HG03045 (cell line): ENCODE measurements at regions not wholly inside any gene's neighbourhood (a gene's known extent, or its start where the extent isn't known, plus 50 kb on each side); places are given as distances from the start of the nearest gene placed in this dataset.
A peak's percentile ranks its signal among the peaks of the same experiment; 100 is the strongest.
"Not testable (repeated sequence)": the region's sequence is repeated elsewhere in the genome, so short reads cannot be mapped to it uniquely, and the experiment has no call there.

ENCODE experiments used
- ATAC-seq: cut with Tn5 transposase; IDR thresholded peaks from one replicate; pipeline ENCODE4 v1.9.1; 2021; ENCODE audit warnings: mild to moderate bottlenecking, moderate library complexity; ENCODE audit not compliant: unreplicated experiment

- no peak for ATAC-seq
These were observed 164.6 kb downstream of the OR2B2 start for GRCh38 chr6:27747637-27748036.

DNA sequence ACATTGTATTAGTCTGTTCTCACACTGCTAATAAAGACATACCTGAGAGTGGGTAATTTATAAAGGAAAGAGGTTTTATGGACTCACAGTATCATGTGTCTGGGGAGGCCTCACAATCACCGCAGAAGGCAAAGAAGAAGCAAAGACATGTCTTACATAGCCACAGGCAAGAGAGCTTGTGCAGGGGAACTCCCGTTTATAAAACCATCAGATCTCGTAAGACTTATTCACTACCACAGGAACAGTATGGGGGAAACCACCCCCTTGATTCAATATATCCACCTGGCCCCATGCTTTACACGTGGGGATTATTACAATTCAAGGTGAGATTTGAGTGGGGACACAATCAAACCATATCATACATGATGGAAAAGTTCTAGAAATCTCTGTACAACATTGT is 165.3 kb downstream of the OR2B2 start:
- not testable (repeated sequence) for ATAC-seq

GRCh38 chr6:27743787-27744186 is 168.4 kb downstream of the OR2B2 start:
- ATAC-seq: no peak

GRCh38 chr6:27742833-27743573 is 169.2 kb downstream of the OR2B2 start:
- ATAC-seq: no peak

DNA sequence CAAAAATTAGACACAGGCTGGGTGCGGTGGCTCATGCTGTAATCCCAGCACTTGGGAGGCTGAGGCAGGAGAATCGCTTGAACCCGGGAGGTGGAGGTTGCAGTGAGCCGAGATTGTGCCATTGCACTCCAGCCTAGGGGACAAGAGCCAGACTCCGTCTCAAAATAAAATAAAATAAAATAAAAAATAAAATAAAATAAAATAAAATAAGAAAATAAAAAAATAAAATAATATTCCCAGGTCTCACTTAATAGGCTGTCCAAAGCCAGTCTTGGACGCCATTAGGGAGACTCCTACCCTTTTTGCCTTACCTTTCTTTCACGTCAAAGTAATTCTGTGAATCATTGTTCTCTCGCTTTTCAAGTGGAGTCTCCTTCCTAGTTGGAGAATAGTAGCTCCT is 172.3 kb downstream of the OR2B2 start:
- ATAC-seq: not testable (repeated sequence)

- no peak for ATAC-seq
These were observed 175.5 kb downstream of the OR2B2 start for GRCh38 chr6:27736686-27737085.

DNA sequence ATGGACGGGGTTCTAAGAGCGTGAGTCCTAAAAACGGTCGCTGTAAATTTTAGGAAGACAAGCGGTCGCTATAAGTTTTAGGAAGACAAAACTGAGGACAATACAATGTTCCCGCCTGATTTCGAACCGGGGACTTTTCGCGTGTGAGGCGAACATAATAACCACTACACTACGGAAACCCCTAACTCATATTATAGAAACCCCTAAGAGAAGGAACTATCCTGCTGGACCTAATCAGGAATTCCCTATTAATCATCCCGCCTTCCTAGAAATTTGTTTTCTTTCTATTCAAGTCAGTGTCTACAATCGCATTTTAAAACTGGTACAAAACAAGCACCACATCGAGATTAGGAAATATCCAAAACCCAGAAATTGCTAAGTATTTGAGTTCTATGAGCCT is 183.8 kb downstream of the OR2B2 start:
- ATAC-seq: no peak

DNA sequence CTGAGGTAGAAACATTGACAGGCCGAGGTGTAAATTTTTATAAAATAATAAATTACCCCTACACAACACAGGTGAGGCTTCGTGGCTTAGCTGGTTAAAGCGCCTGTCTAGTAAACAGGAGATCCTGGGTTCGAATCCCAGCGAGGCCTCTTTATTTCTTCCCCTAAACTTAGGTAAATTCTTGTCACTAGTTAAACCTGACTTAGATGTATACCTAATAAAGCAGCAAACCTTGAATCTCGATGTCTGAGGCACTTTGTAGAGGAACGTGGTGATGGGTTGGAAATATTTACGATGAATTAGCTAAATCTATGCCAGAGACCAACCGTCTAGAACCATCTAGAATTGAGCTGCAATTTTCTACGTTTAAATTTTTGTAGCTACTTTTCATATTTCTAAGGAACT is 185.6 kb downstream of the OR2B2 start:
- no peak for ATAC-seq

DNA sequence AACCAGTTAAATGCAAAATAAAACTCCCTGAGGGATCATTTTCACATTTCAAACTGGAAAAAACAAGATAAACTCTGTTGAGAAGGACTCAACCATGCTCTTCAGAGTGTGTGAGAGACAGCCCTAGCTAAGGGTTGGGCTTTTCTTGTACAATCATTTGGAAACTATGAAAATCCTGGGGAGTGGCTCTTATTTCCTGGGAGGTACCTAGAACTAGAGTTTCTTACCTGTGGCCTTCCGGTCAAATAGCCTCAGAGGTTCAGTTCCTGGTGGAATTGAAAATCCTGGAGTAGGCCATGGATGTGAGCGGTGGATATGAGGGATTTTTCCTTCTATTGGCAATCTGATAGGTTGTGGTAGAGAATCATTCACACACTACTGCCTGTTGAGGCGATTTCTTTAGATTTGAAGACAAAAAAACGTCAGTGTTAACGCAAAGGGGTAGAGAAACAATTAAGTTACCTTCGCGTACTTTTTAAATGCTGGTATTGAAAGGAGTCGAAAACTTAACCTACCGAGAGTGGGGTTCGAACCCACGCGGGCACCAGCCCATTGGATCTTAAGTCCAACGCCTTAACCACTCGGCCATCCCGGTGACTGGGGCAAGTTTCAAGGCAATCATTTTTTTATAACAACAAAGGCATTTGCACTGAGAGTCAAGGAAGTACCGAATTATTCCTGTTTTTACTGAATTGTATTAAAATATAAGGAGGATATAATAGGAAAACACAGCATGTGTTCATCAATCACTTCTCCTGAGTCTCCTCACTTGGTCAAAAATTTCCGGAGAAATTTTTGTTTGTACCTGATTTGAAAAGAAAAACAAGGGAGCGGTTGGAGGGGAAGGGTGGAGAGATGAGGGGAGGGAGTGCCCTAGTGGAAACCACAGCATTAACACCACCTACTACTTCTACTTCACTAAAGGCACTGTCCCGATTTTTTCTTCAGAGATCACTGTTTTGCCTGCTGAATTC is 191.3 kb downstream of the OR2B2 start:
- no peak for ATAC-seq

DNA sequence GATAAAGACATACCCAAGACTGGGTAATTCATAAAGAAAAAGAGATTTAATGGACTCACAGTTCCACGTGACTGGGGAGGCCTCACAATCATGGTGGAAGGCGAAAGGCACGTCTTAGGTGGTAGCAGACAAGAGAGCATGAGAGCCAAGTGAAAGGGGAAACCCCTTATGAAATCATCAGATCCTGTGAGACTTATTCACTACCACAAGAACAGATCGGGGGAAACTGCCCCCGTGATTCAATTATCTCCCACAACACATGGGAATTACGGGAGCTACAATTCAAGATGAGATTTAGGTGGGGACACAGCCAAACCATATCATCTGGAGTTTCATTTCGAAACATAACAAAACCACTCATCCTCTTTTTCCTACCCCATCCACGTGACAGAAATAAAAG is 193.2 kb downstream of the OR2B2 start:
- not testable (repeated sequence) for ATAC-seq

GRCh38 chr6:27706431-27706830 is 205.8 kb downstream of the OR2B2 start:
- ATAC-seq: no peak

- no peak for ATAC-seq
These were observed 211.9 kb downstream of the OR2B2 start for GRCh38 chr6:27700337-27700736.

- ATAC-seq: no peak
These were observed 217.7 kb downstream of the OR2B2 start for GRCh38 chr6:27694547-27694874.

DNA sequence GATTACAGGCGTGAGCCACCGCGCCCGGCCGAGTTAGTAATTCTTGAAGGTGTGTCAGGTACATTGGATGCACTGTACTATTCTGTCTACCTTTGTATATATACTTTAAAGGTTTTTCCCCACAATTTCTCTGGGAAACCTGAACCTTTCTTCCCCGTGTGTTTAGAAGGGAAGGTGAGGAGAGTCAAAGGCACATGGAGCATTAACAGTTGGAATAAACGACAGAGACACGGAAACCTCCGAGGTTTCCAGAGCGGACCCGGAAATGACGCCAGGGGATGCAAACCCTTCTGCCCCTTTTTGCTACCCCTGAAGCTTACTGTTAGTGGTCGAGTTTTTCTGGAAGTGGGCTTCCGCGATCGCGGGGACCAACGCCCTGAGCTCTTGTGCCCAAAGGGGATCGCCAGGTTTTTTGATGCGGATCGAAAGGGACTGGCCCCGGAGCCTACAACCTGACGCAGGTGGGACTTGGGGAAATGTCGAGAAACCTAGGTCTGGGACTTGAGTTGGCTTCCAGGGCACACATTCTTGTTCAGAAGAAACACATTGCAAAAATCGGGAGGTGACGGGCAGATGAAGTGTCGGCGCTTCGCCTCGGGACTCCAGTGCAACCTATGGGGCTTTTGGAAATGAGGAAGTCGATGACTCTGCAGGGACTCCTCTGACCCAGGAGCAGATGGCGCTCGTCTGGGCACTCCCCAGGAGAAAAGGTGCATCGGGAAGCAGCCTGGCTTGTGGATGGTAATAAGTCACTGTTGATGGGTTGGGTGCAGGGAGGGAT is 218.2 kb downstream of the OR2B2 start:
- ATAC-seq: peak; percentile 55

GRCh38 chr6:27692133-27692532 is 219.2 kb upstream of the ZNF184 start:
- not testable (repeated sequence) for ATAC-seq

DNA sequence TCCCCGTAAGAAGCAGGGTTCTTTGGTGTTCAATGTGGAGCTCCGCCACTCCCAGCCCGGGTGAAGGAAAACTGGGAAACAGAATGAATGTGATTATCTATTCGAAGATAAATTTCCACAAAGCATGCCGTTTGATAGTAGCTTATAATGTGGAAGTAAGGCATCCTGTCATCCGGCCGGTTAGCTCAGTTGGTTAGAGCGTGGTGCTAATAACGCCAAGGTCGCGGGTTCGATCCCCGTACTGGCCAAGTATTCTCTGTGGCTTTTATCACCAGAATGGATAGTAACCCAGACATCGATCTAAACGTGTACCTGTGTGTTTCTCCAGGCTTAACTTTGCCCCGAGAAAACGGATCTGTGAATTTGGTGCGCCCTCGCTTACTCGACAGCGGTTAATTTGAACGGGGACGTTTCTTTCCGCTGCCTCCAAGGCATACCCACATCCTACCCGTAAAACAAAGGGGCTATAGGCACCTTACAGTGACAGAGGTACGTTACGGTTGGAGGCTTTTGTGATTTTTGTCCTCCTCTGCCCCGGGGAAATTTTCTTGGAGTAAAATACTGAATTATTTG is 215.2 kb upstream of the ZNF184 start:
- ATAC-seq: peak; percentile 69

- peak; percentile 68 for ATAC-seq
These were observed 214.5 kb upstream of the ZNF184 start for GRCh38 chr6:27687154-27688013.

DNA sequence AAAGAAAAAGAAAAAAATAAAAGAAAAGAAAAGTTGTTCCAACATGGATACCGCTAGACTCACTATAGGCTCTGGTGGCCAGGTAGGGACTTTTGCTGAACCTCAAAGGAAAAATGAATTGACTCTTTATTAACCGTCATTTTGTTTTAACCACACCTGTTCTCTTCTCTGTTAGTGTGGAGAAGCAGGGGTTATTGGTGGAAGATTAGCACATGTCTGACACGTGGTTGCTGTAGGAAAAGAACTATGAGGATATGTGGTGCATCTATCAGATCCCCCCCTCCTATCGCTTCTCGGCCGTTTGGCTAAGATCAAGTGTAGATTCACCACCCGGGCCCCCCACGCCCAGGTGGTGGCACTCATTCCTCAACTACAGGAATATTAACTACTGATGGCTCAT is 212.4 kb upstream of the ZNF184 start:
- ATAC-seq: no peak

DNA sequence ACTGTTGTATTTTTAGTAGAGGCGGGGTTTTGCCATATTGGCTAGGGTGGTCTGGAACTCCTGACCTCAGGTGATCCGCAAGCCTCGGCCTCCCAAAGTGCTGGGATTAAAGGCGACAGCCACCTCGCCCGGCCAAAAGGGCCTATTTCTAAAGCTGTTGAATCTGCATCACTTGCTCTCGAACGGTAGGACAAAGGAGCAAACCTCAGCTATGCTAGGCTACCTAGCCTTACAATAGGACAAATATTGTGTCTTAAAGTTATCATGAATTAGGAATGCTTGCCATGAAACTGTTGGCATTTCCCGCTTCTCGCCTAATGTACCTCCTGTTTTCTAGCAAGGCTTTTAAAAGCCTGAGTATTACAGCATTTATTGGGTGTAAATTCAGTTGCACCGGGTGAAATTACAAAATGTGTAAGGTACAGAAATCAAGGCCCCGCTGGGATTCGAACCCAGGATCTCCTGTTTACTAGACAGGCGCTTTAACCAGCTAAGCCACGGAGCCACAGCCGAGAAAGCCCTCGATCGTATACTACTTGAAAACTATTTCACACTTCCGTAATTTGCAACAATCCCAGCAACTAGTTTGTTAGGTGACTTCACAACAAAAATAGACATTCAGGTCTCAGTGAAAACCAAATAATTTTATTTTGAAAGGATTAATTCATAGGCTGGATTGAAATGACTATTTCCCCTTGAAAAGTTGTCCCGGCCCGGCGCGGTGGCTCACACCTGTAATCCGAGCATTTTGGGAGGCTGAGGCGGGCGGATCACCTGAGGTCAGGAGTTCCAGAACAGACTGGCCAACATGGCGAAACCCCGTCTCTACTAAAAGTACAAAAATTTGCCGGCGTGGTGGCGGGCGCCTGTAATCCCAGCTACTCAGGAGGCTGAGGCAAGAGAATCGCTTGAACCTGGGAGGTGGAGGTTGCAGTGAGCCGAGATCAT is 211.6 kb upstream of the ZNF184 start:
- ATAC-seq: no peak
